ENCODE measurements at regions not wholly inside any gene's neighbourhood (a gene's known extent, or its start where the extent isn't known, plus 50 kb on each side); places are given as distances from the start of the nearest gene placed in this dataset.

DNA sequence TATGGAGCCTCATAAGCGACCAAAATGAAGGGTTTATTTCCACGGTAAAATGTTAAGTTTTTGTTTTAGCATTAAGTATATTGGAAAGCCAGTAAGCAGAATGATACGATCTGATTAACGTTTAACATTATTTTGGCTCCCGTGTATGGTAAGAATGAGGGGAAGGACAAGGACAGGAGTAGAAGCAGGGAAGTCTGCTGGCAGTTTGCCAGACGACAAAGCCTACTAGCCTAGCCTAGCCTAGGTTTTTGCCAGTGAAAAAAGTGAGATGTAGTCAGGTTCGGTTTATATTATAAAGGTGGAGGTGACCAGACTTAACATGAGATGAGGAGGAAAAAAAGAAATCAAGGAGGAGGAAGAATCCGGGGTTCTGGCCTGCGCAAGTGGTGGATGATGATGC, 78.9 kb upstream of the ARHGAP32 start:
- TF ChIP-seq, protein P1, sequence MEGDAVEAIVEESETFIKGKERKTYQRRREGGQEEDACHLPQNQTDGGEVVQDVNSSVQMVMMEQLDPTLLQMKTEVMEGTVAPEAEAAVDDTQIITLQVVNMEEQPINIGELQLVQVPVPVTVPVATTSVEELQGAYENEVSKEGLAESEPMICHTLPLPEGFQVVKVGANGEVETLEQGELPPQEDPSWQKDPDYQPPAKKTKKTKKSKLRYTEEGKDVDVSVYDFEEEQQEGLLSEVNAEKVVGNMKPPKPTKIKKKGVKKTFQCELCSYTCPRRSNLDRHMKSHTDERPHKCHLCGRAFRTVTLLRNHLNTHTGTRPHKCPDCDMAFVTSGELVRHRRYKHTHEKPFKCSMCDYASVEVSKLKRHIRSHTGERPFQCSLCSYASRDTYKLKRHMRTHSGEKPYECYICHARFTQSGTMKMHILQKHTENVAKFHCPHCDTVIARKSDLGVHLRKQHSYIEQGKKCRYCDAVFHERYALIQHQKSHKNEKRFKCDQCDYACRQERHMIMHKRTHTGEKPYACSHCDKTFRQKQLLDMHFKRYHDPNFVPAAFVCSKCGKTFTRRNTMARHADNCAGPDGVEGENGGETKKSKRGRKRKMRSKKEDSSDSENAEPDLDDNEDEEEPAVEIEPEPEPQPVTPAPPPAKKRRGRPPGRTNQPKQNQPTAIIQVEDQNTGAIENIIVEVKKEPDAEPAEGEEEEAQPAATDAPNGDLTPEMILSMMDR (conservative IDR thresholded peaks at IDR 0.05; ENCODE audit: low read length) = no peak
- no peak for TF ChIP-seq EZH2phosphoT487 (IDR thresholded peaks at IDR 0.05; ENCODE audit: borderline replicate concordance)
- H3K4me2 ChIP-seq (ENCODE audit: low read depth, low read length, poor library complexity, severe bottlenecking) = peak overlapping the region; percentile 64

GRCh38 chr11:129270446-129270845, 78.3 kb upstream of the ARHGAP32 start:
- Histone ChIP-seq H3K4me3 (ENCODE audit: low read length, poor library complexity, severe bottlenecking) (peak overlapping the region; percentile 42), H2AFZ (ENCODE audit: low read length) (no peak overlapping the region), H3K36me3 (ENCODE audit: insufficient read depth, low read length) (no peaks in the 10 kb centered on the region), H3K9me3 (ENCODE audit: insufficient read depth, low read depth, low read length) (no peaks in the 10 kb centered on the region), H3K9me2 (replicated peaks; ENCODE audit: low read depth, low read length) (no peaks in the 10 kb centered on the region), H4K20me1 (ENCODE audit: insufficient read depth, low read length, poor library complexity, severe bottlenecking) (peaks cover 5% of the 10 kb centered on the region), H3F3A (ENCODE audit: low read depth) (peaks cover 22% of the 10 kb centered on the region; the same call in 1 of the 2 replicates), H3K9ac (ENCODE audit: low read depth, low read length, poor library complexity, severe bottlenecking) (peak overlapping the region; percentile 49), H3K79me2 (ENCODE audit: insufficient read depth, low read length) (peaks cover 90% of the 10 kb centered on the region), H3K27me3 (ENCODE audit: insufficient read depth, low read length, poor library complexity, severe bottlenecking) (no peaks in the 10 kb centered on the region), H3K4me2 (ENCODE audit: low read depth, low read length, poor library complexity, severe bottlenecking) (peak overlapping the region; percentile 64), H3K4me1 (ENCODE audit: insufficient read depth, low read length, poor library complexity, severe bottlenecking) (peaks cover 85% of the 10 kb centered on the region)
- no peak for TF ChIP-seq EZH2phosphoT487 (IDR thresholded peaks at IDR 0.05; ENCODE audit: borderline replicate concordance)
- TF ChIP-seq, protein P1 (conservative IDR thresholded peaks at IDR 0.05; ENCODE audit: low read length) = no peak

More for the DNA sequence above, 78.9 kb upstream of the ARHGAP32 start:
- H3K36me3 ChIP-seq (ENCODE audit: insufficient read depth, low read length) = no peaks in the 10 kb centered on the region
- no peaks in the 10 kb centered on the region for H3K27me3 ChIP-seq (ENCODE audit: insufficient read depth, low read length, poor library complexity, severe bottlenecking)
- peak overlapping the region; percentile 42 for H3K4me3 ChIP-seq (ENCODE audit: low read length, poor library complexity, severe bottlenecking)
- H3K79me2 ChIP-seq (ENCODE audit: insufficient read depth, low read length) = peaks cover 90% of the 10 kb centered on the region
- H2AFZ ChIP-seq (ENCODE audit: low read length) = no peak overlapping the region
- peaks cover 88% of the 10 kb centered on the region for H3K4me1 ChIP-seq (ENCODE audit: insufficient read depth, low read length, poor library complexity, severe bottlenecking)
- H3K9me2 ChIP-seq (replicated peaks; ENCODE audit: low read depth, low read length) = no peaks in the 10 kb centered on the region
- H3K9me3 ChIP-seq (ENCODE audit: insufficient read depth, low read depth, low read length) = no peaks in the 10 kb centered on the region
- peaks cover 22% of the 10 kb centered on the region; the same call in 1 of the 2 replicates for H3F3A ChIP-seq (ENCODE audit: low read depth)
- H4K20me1 ChIP-seq (ENCODE audit: insufficient read depth, low read length, poor library complexity, severe bottlenecking) = peaks cover 5% of the 10 kb centered on the region
- H3K9ac ChIP-seq (ENCODE audit: low read depth, low read length, poor library complexity, severe bottlenecking) = peak overlapping the region; percentile 49

- no peak overlapping the region for H3K4me3 ChIP-seq (ENCODE audit: low read length, poor library complexity, severe bottlenecking)
- peak overlapping the region; percentile 19 for H3K9ac ChIP-seq (ENCODE audit: low read depth, low read length, poor library complexity, severe bottlenecking)
- no peaks in the 10 kb centered on the region for H3K36me3 ChIP-seq (ENCODE audit: insufficient read depth, low read length)
- H4K20me1 ChIP-seq (ENCODE audit: insufficient read depth, low read length, poor library complexity, severe bottlenecking) = no peaks in the 10 kb centered on the region
- H3K79me2 ChIP-seq (ENCODE audit: insufficient read depth, low read length) = peaks cover 89% of the 10 kb centered on the region
- peaks cover 83% of the 10 kb centered on the region for H3K4me1 ChIP-seq (ENCODE audit: insufficient read depth, low read length, poor library complexity, severe bottlenecking)
- peaks cover 22% of the 10 kb centered on the region; the same call in 1 of the 2 replicates for H3F3A ChIP-seq (ENCODE audit: low read depth)
- peak overlapping the region; percentile 45 for H3K4me2 ChIP-seq (ENCODE audit: low read depth, low read length, poor library complexity, severe bottlenecking)
- no peaks in the 10 kb centered on the region for H3K9me3 ChIP-seq (ENCODE audit: insufficient read depth, low read depth, low read length)
- no peak for TF ChIP-seq EZH2phosphoT487 (IDR thresholded peaks at IDR 0.05; ENCODE audit: borderline replicate concordance)
- TF ChIP-seq, protein P1 (conservative IDR thresholded peaks at IDR 0.05; ENCODE audit: low read length) = no peak
- no peak overlapping the region for H2AFZ ChIP-seq (ENCODE audit: low read length)
- H3K27me3 ChIP-seq (ENCODE audit: insufficient read depth, low read length, poor library complexity, severe bottlenecking) = no peaks in the 10 kb centered on the region
- no peaks in the 10 kb centered on the region for H3K9me2 ChIP-seq (replicated peaks; ENCODE audit: low read depth, low read length)
Measured at GRCh38 chr11:129268371-129268770, 76.2 kb upstream of the ARHGAP32 start.
